Heart left ventricle (tissue), 13 donors: ENCODE measurements at regions not wholly inside any gene's neighbourhood (a gene's known extent, or its start where the extent isn't known, plus 50 kb on each side); places are given as distances from the start of the nearest gene placed in this dataset.

ENCODE experiments used
- CTCF ChIP-seq, 12 donors: fragments of 200-600 bp; sonication (generic) in 4 of 12; IDR thresholded peaks; one replicate each; pipeline versions ENCODE4 v1.5.0 to v1.8.0; 2018 to 2022; ENCODE audit warnings: antibody characterized with exemption in 12 of 12, mild to moderate bottlenecking in 5 of 12
- POLR2A ChIP-seq, 2 donors: fragments of 450-650 bp; IDR thresholded peaks; one replicate each; pipeline ENCODE4 v1.6.1; 2017; ENCODE audit warnings: antibody characterized with exemption in 2 of 2, mild to moderate bottlenecking in 2 of 2, moderate library complexity in 2 of 2
- donor health status: ischemic (EF 13 %, LVEDD 7.1; RV severe dilation, severe dysfunction).
- donor health status: DM: no; HTN: yes; CAD: no.
- donor health status: DM: no; HTN: no; CAD: no.
- donor health status: ischemic (EF 25% LVEDD 6.9; RV normal size, moderate dysfunction).
- donor health status: ischemic (EF 25% LVEDD 5.7; RV mildly dilated, moderate dysfunction).
- donor health status: ischemic (EF 35%, LVEDD 5.7; RV mildly dilated, moderate dysfunction).
- donor health status: nonischemic (EF 11% LVEDD 7.7; RV severe dilation, severe dysfunction).
- donor health status: DM: yes; HTN: yes; CAD: no.
- donor health status: PGD.
- donor health status: ischemic (EF 29% LVEDD 5.4; RV normal size, mild dysfunction).
- donor health status: nonischemic (EF 23%, LVEDD 6.1; RV moderate dilation, normal function).

GRCh38 chr2:145386973-145387372 lies 867.1 kb upstream of the ZEB2 start:
- TF ChIP-seq CTCF (IDR thresholded peaks at IDR 0.05), result no peak
- TF ChIP-seq POLR2A (IDR thresholded peaks at IDR 0.05), result no peak
